Kidney epithelial cell (primary cell): ENCODE measurements at regions not wholly inside any gene's neighbourhood (a gene's known extent, or its start where the extent isn't known, plus 50 kb on each side); places are given as distances from the start of the nearest gene placed in this dataset.
"Not testable (repeated sequence)": the region's sequence is repeated elsewhere in the genome, so short reads cannot be mapped to it uniquely, and the experiment has no call there.

Experiments used
- DNase-seq: peaks from one replicate; pipeline ENCODE4 v3.0.0-alpha.2; 2010; ENCODE audit warnings: low read depth
- H3K27me3 ChIP-seq: 2 replicates; pipeline ENCODE4 v1.6.0; 2011; ENCODE audit warnings: low read length; ENCODE audit not compliant: control insufficient read depth, insufficient read depth
- H3K36me3 ChIP-seq: 2 replicates; pipeline ENCODE4 v1.5.1; 2011; ENCODE audit warnings: low read length; ENCODE audit not compliant: control insufficient read depth, insufficient read depth
- H3K4me3 ChIP-seq: 2 replicates; pipeline ENCODE4 v1.5.1; 2011; ENCODE audit warnings: low read depth, mild to moderate bottlenecking, control low read depth, low read length
- TF ChIP-seq, protein P1 (sequence below): IDR thresholded peaks from 2 replicates; pipeline ENCODE4 v1.5.1; 2011; ENCODE audit warnings: mild to moderate bottlenecking, moderate library complexity, low read length, control low read depth, inconsistent platforms; ENCODE audit not compliant: insufficient read depth, poor library complexity, severe bottlenecking

DNA sequence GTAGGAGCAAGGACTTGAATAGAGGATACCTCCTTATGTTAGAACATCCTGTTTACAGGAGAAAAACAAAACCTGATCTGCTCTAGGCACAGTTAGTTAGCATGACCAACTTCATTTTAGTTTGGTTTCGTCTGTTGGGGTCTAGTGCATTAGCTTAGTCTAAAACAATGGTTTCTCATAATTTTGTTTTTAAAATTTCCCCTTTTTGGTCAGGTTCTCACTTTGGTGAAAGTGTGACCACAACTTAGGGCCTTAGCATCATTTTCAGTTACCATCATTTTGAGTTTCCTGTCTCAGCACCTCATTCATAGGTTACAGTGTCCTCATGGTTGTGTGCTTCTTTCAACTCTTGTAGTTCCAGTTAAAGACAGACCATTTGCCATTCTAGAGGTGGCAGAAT, 1277.0 kb upstream of the SLC39A10 start:
- no peak for DNase-seq
- no peak overlapping the region for H3K4me3 ChIP-seq
- TF ChIP-seq, protein P1, sequence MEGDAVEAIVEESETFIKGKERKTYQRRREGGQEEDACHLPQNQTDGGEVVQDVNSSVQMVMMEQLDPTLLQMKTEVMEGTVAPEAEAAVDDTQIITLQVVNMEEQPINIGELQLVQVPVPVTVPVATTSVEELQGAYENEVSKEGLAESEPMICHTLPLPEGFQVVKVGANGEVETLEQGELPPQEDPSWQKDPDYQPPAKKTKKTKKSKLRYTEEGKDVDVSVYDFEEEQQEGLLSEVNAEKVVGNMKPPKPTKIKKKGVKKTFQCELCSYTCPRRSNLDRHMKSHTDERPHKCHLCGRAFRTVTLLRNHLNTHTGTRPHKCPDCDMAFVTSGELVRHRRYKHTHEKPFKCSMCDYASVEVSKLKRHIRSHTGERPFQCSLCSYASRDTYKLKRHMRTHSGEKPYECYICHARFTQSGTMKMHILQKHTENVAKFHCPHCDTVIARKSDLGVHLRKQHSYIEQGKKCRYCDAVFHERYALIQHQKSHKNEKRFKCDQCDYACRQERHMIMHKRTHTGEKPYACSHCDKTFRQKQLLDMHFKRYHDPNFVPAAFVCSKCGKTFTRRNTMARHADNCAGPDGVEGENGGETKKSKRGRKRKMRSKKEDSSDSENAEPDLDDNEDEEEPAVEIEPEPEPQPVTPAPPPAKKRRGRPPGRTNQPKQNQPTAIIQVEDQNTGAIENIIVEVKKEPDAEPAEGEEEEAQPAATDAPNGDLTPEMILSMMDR = no peak
- H3K36me3 ChIP-seq = no peaks in the 10 kb centered on the region
- no peaks in the 10 kb centered on the region for H3K27me3 ChIP-seq

DNA sequence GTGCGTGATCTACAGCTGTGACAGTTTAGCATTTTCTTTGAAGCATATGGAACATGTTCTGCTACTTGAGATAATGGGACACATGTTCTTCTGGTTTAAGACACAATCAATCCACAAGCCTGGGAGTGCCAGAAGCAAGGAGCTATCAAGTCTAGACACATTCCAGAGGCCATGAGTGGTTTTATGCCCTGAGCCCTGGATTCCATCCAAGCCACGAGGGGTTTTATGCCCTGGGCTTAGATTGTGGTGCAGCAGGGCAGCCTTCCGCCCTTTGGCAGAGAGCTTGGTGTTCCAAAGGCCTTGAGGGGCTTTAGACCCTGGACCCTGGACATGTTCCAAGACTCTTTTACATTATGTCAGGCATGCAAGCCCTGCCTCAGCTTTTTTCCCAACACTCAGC, 1289.6 kb upstream of the SLC39A10 start:
- DNase-seq, H3K36me3 ChIP-seq, H3K4me3 ChIP-seq, H3K27me3 ChIP-seq: not testable (repeated sequence)

DNA sequence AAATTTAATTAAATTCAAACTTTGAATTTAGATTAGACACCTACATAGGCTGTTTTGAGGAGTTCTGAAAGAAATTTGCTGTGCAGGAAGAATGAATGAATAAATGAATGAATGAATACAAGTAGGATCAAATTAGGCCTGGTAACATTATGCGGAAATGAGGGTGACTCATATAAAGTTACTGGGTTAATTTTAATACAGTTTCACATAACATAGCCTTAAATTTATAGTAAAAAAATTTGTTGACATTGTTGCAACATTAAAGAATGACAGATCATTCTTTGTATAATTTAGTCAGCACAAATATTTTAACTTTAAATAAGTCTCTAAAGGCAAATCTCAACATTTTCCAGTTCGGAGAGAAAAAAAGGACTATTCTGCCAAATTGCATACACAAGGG, 1293.1 kb upstream of the SLC39A10 start:
- Histone ChIP-seq H3K27me3 (no peaks in the 10 kb centered on the region), H3K4me3 (no peak overlapping the region), H3K36me3 (no peaks in the 10 kb centered on the region)
- TF ChIP-seq, protein P1 = no peak
- no peak for DNase-seq

DNA sequence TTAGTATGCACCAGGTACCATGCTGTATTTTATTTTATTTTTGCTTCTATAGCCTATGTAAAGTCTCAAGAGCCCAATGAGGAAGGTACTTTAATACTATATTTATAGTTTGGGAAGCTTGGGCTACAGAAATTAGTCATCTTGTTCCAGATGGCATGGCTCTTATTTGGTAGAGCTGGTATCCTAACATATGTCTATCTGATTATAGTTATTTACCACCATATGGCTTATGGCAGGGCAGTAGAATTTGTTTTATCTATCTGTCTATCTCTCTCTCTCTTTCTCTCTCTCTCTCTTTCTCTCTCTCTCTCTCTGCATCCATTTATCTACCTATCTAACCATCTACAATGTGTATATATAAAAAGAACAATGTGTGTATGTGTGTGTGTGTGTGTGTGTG, 1293.7 kb upstream of the SLC39A10 start:
- Histone ChIP-seq H3K4me3 (no peak overlapping the region), H3K27me3 (no peaks in the 10 kb centered on the region), H3K36me3 (no peaks in the 10 kb centered on the region)
- DNase-seq = no peak
- TF ChIP-seq, protein P1 = no peak

DNA sequence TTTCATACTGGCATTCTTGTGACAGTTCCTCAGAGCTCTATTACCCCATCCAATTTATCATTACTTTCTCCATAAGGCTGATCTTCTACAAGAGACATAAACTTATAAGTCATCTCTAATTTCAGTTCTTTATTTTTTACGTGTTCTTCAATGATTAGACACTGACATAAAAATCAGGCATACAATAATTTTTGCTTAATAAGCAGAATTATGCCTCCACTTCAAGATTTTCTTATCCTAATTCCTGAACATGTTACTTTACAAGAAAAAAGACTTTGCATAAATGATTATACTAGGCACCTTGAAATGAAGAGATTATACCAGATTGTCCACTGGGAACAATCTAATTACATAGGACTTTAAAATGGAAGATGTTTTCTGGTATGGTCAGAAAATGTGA, 1304.5 kb upstream of the SLC39A10 start:
- TF ChIP-seq, protein P1 = no peak
- H3K4me3 ChIP-seq = no peak overlapping the region
- no peaks in the 10 kb centered on the region for H3K36me3 ChIP-seq
- DNase-seq = no peak
- no peaks in the 10 kb centered on the region for H3K27me3 ChIP-seq

DNA sequence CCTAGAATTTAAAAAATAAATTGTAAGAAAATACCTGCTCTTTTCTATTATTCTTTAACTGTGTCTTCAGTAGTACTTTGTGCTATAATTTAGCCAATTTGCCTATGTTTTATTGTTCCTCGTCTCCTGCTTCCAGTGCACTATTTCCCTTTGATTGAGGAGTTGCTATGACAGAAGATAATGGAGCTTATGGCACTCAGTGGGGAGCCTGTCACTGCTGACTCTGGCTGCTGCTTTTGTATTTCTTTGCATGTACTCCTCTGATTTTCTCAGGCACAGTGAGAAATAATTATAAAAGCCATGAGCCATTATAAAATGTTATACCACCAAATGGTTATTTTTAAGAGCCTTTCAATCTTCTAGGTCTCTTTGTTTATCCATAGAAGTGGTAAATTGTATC, 1310.8 kb upstream of the SLC39A10 start:
- H3K27me3 ChIP-seq = no peaks in the 10 kb centered on the region
- no peaks in the 10 kb centered on the region for H3K36me3 ChIP-seq
- DNase-seq = no peak
- no peak overlapping the region for H3K4me3 ChIP-seq
- TF ChIP-seq, protein P1 = no peak
